Mesenchymal stem cell (in vitro differentiated cells and primary cell): ENCODE measurements at regions not wholly inside any gene's neighbourhood (a gene's known extent, or its start where the extent isn't known, plus 50 kb on each side); places are given as distances from the start of the nearest gene placed in this dataset.

Experiments
- DNase-seq: peaks from one replicate; pipeline ENCODE4 v3.0.0-alpha.2; 2013
- H2AFZ ChIP-seq: one replicate; pipeline ENCODE4 v1.6.1; 2013; ENCODE audit warnings: low read depth, mild to moderate bottlenecking, control low read depth, inconsistent platforms, low read length, moderate library complexity
- H2AK5ac ChIP-seq: 2 replicates; pipeline ENCODE4 v1.6.1; 2013; ENCODE audit warnings: low read length, moderate library complexity, mild to moderate bottlenecking, inconsistent platforms; ENCODE audit not compliant: severe bottlenecking
- H2BK120ac ChIP-seq: one replicate; pipeline ENCODE4 v1.6.1; 2013; ENCODE audit warnings: low read depth, mild to moderate bottlenecking, inconsistent platforms, low read length, moderate library complexity
- H2BK12ac ChIP-seq, 2 experiments: one replicate each; pipeline ENCODE4 v1.6.1; 2013; ENCODE audit warnings: inconsistent platforms in 2 of 2, low read length in 2 of 2, mild to moderate bottlenecking in 2 of 2, moderate library complexity in 2 of 2, control low read depth in 1 of 2
- H2BK15ac ChIP-seq: one replicate; pipeline ENCODE4 v1.6.1; 2013; ENCODE audit warnings: mild to moderate bottlenecking, low read depth, inconsistent platforms; ENCODE audit not compliant: poor library complexity, severe bottlenecking
- H2BK5ac ChIP-seq: 2 replicates; pipeline ENCODE4 v1.6.1; 2013; ENCODE audit warnings: low read depth, mild to moderate bottlenecking, low read length, control low read depth, inconsistent platforms; ENCODE audit not compliant: poor library complexity, severe bottlenecking
- H3K14ac ChIP-seq, 2 experiments: one replicate each; pipeline ENCODE4 v1.6.1; 2013; ENCODE audit warnings: inconsistent platforms in 2 of 2, low read length in 2 of 2, control low read depth in 1 of 2, mild to moderate bottlenecking in 1 of 2, moderate library complexity in 1 of 2
- H3K18ac ChIP-seq, 2 experiments: one replicate each; pipeline ENCODE4 v1.6.1; 2013; ENCODE audit warnings: inconsistent platforms in 2 of 2, low read length in 2 of 2, control low read depth in 1 of 2, low read depth in 1 of 2, mild to moderate bottlenecking in 1 of 2
- H3K23ac ChIP-seq, 2 experiments: one replicate each; pipeline ENCODE4 v1.6.1; 2013; ENCODE audit warnings: inconsistent platforms in 2 of 2, low read length in 2 of 2, mild to moderate bottlenecking in 2 of 2, moderate library complexity in 2 of 2, control low read depth in 1 of 2
- H3K27ac ChIP-seq: 2 replicates; pipeline ENCODE4 v1.5.1; 2013; ENCODE audit warnings: mild to moderate bottlenecking, moderate library complexity, low read length, control low read depth, inconsistent platforms; ENCODE audit not compliant: poor library complexity, severe bottlenecking
- H3K27me3 ChIP-seq, 2 experiments: 2 replicates each; pipeline versions ENCODE4 v1.6.1 to v1.7.0; 2013; ENCODE audit warnings: low read length in 2 of 2, mild to moderate bottlenecking in 2 of 2, moderate library complexity in 2 of 2, control low read depth in 1 of 2, inconsistent platforms in 1 of 2; ENCODE audit not compliant: control insufficient read depth in 1 of 2, insufficient read depth in 1 of 2
- H3K36me3 ChIP-seq, 2 experiments: 2 replicates each; pipeline versions ENCODE4 v1.6.1 to v1.7.0; 2013; ENCODE audit warnings: low read length in 2 of 2, control low read depth in 1 of 2, inconsistent platforms in 1 of 2, low read depth in 1 of 2, mild to moderate bottlenecking in 1 of 2; ENCODE audit not compliant: insufficient read depth in 2 of 2, control insufficient read depth in 1 of 2
- H3K4ac ChIP-seq, 2 experiments: one replicate each; pipeline ENCODE4 v1.6.1; 2013; ENCODE audit warnings: inconsistent platforms in 2 of 2, low read length in 2 of 2, mild to moderate bottlenecking in 2 of 2, moderate library complexity in 2 of 2, control low read depth in 1 of 2, low read depth in 1 of 2
- H3K4me1 ChIP-seq: 2 replicates; pipeline ENCODE4 v1.6.1; 2013; ENCODE audit warnings: low read depth, low read length, control low read depth; ENCODE audit not compliant: control insufficient read depth, insufficient read depth
- H3K4me2 ChIP-seq: 2 replicates; pipeline ENCODE4 v1.6.1; 2013; ENCODE audit warnings: low read length, mild to moderate bottlenecking, inconsistent platforms; ENCODE audit not compliant: poor library complexity, severe bottlenecking
- H3K4me3 ChIP-seq, 2 experiments: 2 replicates each; pipeline versions ENCODE4 v1.5.1 to v1.7.0; 2013; ENCODE audit warnings: low read length in 2 of 2, mild to moderate bottlenecking in 2 of 2, control low read depth in 1 of 2, low read depth in 1 of 2; ENCODE audit not compliant: insufficient read depth in 1 of 2
- H3K79me1 ChIP-seq: replicated peaks from 2 replicates; pipeline ENCODE4 v1.6.1; 2013; ENCODE audit warnings: mild to moderate bottlenecking, control low read depth, low read length, inconsistent platforms; ENCODE audit not compliant: poor library complexity, severe bottlenecking
- H3K9ac ChIP-seq: 2 replicates; pipeline ENCODE4 v1.7.0; 2013; ENCODE audit warnings: mild to moderate bottlenecking, low read length, moderate library complexity
- H3K9me3 ChIP-seq: 2 replicates; pipeline ENCODE4 v1.7.0; 2013; ENCODE audit warnings: mild to moderate bottlenecking, low read length; ENCODE audit not compliant: control insufficient read depth
- H4K8ac ChIP-seq: one replicate; pipeline ENCODE4 v1.6.1; 2013; ENCODE audit warnings: inconsistent platforms, mild to moderate bottlenecking, low read length, moderate library complexity
- H4K91ac ChIP-seq: one replicate; pipeline ENCODE4 v1.6.1; 2013; ENCODE audit warnings: mild to moderate bottlenecking, low read length, inconsistent platforms
- WGBS: methylation state at CpG from one replicate; pipeline ENCODE4 v1.1.7; 2013; ENCODE audit warnings: mixed read lengths; 5-methylcytosine and 5-hydroxymethylcytosine counted together

GRCh38 chr2:43070676-43071502, 155.5 kb downstream of the ZFP36L2 start:
- H3K18ac ChIP-seq: peak overlapping the region; percentile 71 to 90
- no peak overlapping the region for H2BK5ac ChIP-seq
- no peak overlapping the region for H3K27ac ChIP-seq
- H2BK15ac ChIP-seq: peak overlapping the region; percentile 73
- no peak overlapping the region for H3K14ac ChIP-seq
- H3K79me1 ChIP-seq: no peaks in the 10 kb centered on the region
- H3K27me3 ChIP-seq: no peaks in the 10 kb centered on the region
- WGBS: 73% methylated on average over 15 of the region's 15 CpGs
- peak overlapping the region in 1 of 2 experiments; percentile 13 for H3K4me3 ChIP-seq
- H2AFZ ChIP-seq: no peak overlapping the region
- peak overlapping the region; percentile 73 for H4K91ac ChIP-seq
- H3K23ac ChIP-seq: no peak overlapping the region
- H4K8ac ChIP-seq: peak overlapping the region; percentile 46
- DNase-seq: peak; percentile 35
- H3K4ac ChIP-seq: peak overlapping the region; percentile 32 to 37
- H3K4me1 ChIP-seq: peaks cover 35% of the 10 kb centered on the region
- H2BK120ac ChIP-seq: peak overlapping the region; percentile 1
- peak overlapping the region; percentile 35 for H3K9ac ChIP-seq
- no peaks in the 10 kb centered on the region for H3K9me3 ChIP-seq
- H2BK12ac ChIP-seq: peak overlapping the region in 1 of 2 experiments; percentile 40
- H2AK5ac ChIP-seq: peak overlapping the region; percentile 19
- no peak overlapping the region for H3K4me2 ChIP-seq
- H3K36me3 ChIP-seq: no peaks in the 10 kb centered on the region

- DNase-seq: no peak
- no peaks in the 10 kb centered on the region for H3K9me3 ChIP-seq
- peak overlapping the region; percentile 66 to 71 for H3K18ac ChIP-seq
- no peaks in the 10 kb centered on the region for H3K27me3 ChIP-seq
- H3K9ac ChIP-seq: no peak overlapping the region
- H4K91ac ChIP-seq: peak overlapping the region; percentile 90
- no peak overlapping the region for H3K4me2 ChIP-seq
- no peak overlapping the region for H4K8ac ChIP-seq
- H3K4ac ChIP-seq: no peak overlapping the region
- peak overlapping the region; percentile 85 to 87 for H2BK12ac ChIP-seq
- H3K4me1 ChIP-seq: peaks cover 31% of the 10 kb centered on the region
- H2AK5ac ChIP-seq: peak overlapping the region; percentile 26
- no peak overlapping the region for H2AFZ ChIP-seq
- no peak overlapping the region for H2BK5ac ChIP-seq
- WGBS: 62% methylated on average over 1 of the region's 3 CpGs
- no peak overlapping the region for H3K4me3 ChIP-seq
- no peak overlapping the region for H3K14ac ChIP-seq
- no peak overlapping the region for H3K27ac ChIP-seq
- H2BK120ac ChIP-seq: no peak overlapping the region
- H3K36me3 ChIP-seq: no peaks in the 10 kb centered on the region
- H3K23ac ChIP-seq: no peak overlapping the region
- peak overlapping the region; percentile 65 for H2BK15ac ChIP-seq
- H3K79me1 ChIP-seq: no peaks in the 10 kb centered on the region
These were observed 156.4 kb downstream of the ZFP36L2 start for GRCh38 chr2:43070030-43070429.

DNA sequence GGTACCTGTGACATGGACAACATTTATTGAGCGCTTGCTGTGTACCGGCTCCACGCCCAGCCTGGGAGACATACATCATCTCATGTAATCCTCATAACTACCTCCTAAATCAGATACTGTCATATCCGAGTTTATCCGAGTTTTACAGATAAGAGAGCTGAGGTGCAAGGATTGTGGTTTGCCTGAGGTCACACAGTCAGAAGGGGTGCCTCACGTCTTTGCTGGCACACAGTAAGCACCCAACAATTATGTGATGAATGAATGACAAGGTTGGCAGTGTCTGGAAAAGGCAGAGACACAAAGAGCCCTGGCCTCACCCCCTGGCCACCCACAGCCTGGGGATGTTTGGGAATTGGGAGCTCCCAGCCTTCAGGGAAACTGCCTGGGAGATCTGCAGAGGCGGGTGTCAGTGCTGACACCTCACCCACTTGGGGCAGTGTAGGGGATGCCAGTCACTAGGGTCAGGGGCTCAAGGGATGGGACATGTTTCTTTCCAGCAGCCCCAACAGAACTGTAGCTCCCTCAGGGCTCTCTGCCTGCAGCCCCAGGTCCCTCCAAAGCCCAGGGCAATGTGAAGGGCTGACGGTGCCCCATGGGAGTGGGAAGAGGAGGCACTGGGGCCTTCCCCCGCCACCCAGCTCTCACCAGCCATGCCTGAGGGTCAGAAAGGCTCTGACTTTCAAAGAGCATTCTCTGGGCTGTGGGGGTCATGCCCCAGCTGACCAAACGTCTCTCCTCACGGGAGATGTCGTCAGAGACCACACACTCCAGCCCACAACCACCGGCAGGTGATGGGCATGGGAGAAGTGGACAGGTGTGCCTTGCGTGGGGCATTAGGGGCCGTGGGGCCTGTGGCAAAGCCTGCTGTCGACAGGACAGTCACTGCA, 157.5 kb downstream of the ZFP36L2 start:
- Histone ChIP-seq H2BK15ac (no peak overlapping the region), H3K4ac (peak overlapping the region in 1 of 2 experiments; percentile 11), H3K9me3 (no peaks in the 10 kb centered on the region), H4K8ac (peak overlapping the region; percentile 45), H3K4me3 (no peak overlapping the region), H2AFZ (no peak overlapping the region), H3K4me2 (no peak overlapping the region), H2BK5ac (no peak overlapping the region), H2AK5ac (no peak overlapping the region), H3K18ac (peak overlapping the region; percentile 15 to 53), H3K79me1 (no peaks in the 10 kb centered on the region), H3K4me1 (peaks cover 22% of the 10 kb centered on the region), H2BK12ac (peak overlapping the region; percentile 46 to 75), H3K9ac (no peak overlapping the region), H3K27ac (no peak overlapping the region), H3K23ac (no peak overlapping the region), H3K14ac (peak overlapping the region in 1 of 2 experiments; percentile 68), H3K27me3 (no peaks in the 10 kb centered on the region), H2BK120ac (peak overlapping the region; percentile 27), H4K91ac (peak overlapping the region; percentile 67), H3K36me3 (no peaks in the 10 kb centered on the region)
- no peak for DNase-seq
- WGBS: 90% methylated on average over 14 of the region's 16 CpGs

GRCh38 chr2:43068041-43068533, 158.3 kb downstream of the ZFP36L2 start:
- DNase-seq: no peak
- no peak overlapping the region for H3K23ac ChIP-seq
- H3K9me3 ChIP-seq: no peaks in the 10 kb centered on the region
- no peaks in the 10 kb centered on the region for H3K79me1 ChIP-seq
- H2BK15ac ChIP-seq: peak overlapping the region; percentile 60
- H3K27ac ChIP-seq: no peak overlapping the region
- peak overlapping the region; percentile 83 for H4K91ac ChIP-seq
- peak overlapping the region; percentile 28 to 50 for H2BK12ac ChIP-seq
- H3K4me3 ChIP-seq: no peak overlapping the region
- 77% methylated on average over 49 of the region's 51 CpGs for WGBS
- H3K27me3 ChIP-seq: no peaks in the 10 kb centered on the region
- no peak overlapping the region for H2AK5ac ChIP-seq
- H3K14ac ChIP-seq: no peak overlapping the region
- no peaks in the 10 kb centered on the region for H3K36me3 ChIP-seq
- no peak overlapping the region for H2AFZ ChIP-seq
- no peak overlapping the region for H3K4me2 ChIP-seq
- no peak overlapping the region for H3K9ac ChIP-seq
- peak overlapping the region; percentile 50 for H4K8ac ChIP-seq
- peak overlapping the region; percentile 53 to 83 for H3K18ac ChIP-seq
- H3K4me1 ChIP-seq: peaks cover 17% of the 10 kb centered on the region
- no peak overlapping the region for H3K4ac ChIP-seq
- H2BK120ac ChIP-seq: peak overlapping the region; percentile 69
- no peak overlapping the region for H2BK5ac ChIP-seq
